BE2C (cell line): ENCODE measurements at regions not wholly inside any gene's neighbourhood (a gene's known extent, or its start where the extent isn't known, plus 50 kb on each side); places are given as distances from the start of the nearest gene placed in this dataset.

Experiments
- DNase-seq: peaks from one replicate; pipeline ENCODE4 v3.0.0-alpha.2; 2020
- H3K27me3 ChIP-seq: fragments of 250-450 bp; sonication (Bioruptor Pico); 2 replicates; pipeline ENCODE4 v1.5.1; 2020; ENCODE audit warnings: mild to moderate bottlenecking
- H3K36me3 ChIP-seq: fragments of 250-450 bp; sonication (Bioruptor Pico); 2 replicates; pipeline ENCODE4 v1.5.1; 2020; ENCODE audit warnings: mild to moderate bottlenecking
- H3K4me1 ChIP-seq: fragments of 250-450 bp; sonication (Bioruptor Pico); 2 replicates; pipeline ENCODE4 v1.5.1; 2020
- H3K4me3 ChIP-seq: 2 replicates; pipeline ENCODE4 v1.5.1; 2011; ENCODE audit warnings: low read depth, low read length
- H3K9me3 ChIP-seq: fragments of 250-450 bp; sonication (Bioruptor Pico); 2 replicates; pipeline ENCODE4 v1.5.1; 2020
- TF ChIP-seq, protein P1 (sequence below): IDR thresholded peaks from 2 replicates; pipeline ENCODE4 v1.5.1; 2012; ENCODE audit warnings: mild to moderate bottlenecking, low read depth, low read length

DNA sequence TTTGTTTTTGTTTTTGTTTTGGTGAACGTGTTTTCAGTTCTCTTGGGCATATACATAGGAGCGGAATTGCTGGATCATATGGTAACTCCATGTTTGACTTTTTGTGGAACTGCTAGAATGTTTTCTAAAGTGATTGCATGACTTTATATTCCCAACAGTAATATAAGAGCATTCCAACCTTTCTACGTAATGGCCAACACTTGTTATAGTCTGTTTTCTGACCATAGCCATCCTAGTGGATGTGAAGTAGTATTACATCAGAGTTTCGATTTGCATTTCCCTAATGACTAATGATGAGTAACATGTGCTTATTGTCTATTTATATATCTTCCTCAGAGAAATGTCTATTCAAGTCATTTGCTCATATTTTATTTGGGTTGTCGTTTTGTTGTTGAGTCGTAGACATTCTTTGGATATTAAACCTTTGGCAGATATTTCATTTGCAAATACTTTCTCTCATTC is 268.7 kb downstream of the AEBP2 start:
- Histone ChIP-seq H3K4me1 (no peaks in the 10 kb centered on the region), H3K27me3 (no peaks in the 10 kb centered on the region), H3K9me3 (no peaks in the 10 kb centered on the region), H3K4me3 (no peak overlapping the region), H3K36me3 (no peaks in the 10 kb centered on the region)
- DNase-seq, result no peak
- TF ChIP-seq, protein P1, sequence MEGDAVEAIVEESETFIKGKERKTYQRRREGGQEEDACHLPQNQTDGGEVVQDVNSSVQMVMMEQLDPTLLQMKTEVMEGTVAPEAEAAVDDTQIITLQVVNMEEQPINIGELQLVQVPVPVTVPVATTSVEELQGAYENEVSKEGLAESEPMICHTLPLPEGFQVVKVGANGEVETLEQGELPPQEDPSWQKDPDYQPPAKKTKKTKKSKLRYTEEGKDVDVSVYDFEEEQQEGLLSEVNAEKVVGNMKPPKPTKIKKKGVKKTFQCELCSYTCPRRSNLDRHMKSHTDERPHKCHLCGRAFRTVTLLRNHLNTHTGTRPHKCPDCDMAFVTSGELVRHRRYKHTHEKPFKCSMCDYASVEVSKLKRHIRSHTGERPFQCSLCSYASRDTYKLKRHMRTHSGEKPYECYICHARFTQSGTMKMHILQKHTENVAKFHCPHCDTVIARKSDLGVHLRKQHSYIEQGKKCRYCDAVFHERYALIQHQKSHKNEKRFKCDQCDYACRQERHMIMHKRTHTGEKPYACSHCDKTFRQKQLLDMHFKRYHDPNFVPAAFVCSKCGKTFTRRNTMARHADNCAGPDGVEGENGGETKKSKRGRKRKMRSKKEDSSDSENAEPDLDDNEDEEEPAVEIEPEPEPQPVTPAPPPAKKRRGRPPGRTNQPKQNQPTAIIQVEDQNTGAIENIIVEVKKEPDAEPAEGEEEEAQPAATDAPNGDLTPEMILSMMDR, result peak; percentile 19; the same call in 1 of the 2 replicates

DNA sequence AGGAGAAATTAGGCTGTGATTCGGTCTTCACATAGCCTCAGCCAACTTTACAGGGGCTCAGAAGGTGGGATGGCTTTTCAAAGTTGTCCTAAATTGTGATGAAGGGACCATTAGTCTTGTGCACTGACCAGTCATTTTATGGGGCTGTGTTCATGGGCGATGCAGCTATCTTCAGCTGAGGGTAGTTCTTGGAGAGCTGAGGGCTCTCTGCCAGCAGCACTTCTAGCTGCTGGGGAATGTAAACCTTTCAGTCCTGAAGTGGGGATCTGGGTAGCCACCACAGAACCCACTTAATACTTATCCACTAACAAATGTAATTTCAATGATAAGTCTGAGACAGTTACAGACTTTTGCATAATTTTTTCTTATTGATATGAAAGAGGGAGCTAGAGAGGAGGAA is 270.6 kb downstream of the AEBP2 start:
- no peak for DNase-seq
- H3K27me3 ChIP-seq, result no peaks in the 10 kb centered on the region
- H3K4me3 ChIP-seq, result no peak overlapping the region
- no peaks in the 10 kb centered on the region for H3K9me3 ChIP-seq
- no peaks in the 10 kb centered on the region for H3K4me1 ChIP-seq
- H3K36me3 ChIP-seq, result no peaks in the 10 kb centered on the region
- TF ChIP-seq, protein P1, result no peak

DNA sequence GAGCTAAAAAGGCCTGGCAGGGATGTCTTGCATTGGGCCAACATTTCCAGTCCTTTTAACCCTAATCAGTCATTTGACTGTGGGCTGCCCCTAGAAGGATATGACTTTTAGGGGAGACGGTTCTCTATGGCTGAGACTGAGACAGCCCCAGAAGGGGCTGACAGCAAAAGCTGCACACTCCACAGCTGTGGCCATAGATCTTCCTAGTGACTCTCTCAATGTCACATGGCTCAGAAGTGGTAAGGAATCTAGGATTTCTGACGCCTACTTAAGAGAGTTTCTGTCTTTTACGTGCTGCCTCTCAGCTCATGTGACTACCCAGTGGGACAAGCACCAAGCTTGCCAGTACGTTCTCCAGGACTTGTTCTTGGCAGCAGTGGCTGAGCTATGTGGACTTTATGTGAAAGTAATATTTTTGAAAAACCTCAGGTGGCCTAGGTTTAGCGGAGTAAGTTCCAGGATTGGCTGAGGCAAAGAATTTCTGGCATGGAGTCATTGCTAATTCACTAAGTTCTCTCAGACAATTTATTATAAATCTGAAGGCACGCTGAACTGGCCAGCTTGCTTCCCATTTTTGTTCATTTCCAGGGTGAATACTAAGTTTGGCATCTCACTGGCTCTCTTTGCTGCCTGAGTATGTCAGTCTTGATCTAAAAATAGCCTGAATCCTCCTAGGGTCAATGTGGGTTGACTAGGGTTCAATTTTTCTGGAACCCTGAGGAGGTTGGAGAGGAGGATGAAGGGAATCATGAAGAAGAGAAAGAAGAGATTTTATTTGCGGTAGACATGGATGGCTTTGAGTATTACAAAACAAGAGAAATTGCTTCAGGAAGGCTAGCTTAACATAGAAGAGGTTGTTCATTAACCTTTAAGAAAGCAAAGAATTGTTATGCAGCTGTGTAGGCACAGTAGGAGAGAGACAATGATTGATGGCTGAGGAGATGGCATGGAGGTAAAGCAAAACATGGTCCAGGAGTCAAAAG is 271.8 kb downstream of the AEBP2 start:
- DNase-seq, result no peak
- Histone ChIP-seq H3K36me3 (no peaks in the 10 kb centered on the region), H3K4me3 (no peak overlapping the region), H3K4me1 (no peaks in the 10 kb centered on the region), H3K9me3 (no peaks in the 10 kb centered on the region), H3K27me3 (no peaks in the 10 kb centered on the region)
- TF ChIP-seq, protein P1, result no peak

DNA sequence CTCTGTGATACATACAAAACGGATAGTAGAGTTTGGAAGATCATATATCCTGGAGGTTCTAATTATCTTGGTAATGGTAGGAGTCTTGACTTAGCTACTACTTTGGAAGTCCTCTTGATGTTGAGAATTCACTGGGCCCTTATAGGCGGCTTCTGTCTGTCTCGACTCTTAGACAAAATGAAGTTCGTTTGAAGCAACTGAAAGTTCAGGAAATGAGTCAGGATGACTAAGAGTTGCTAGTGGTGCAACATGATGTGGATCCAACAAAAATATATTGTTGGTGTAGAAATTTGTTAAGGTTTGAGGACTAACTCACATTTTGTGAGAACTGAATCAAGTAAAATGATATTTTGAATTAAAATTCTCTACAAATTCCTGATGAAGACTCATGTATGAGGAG is 272.7 kb downstream of the AEBP2 start:
- DNase-seq, result no peak
- Histone ChIP-seq H3K4me1 (no peaks in the 10 kb centered on the region), H3K4me3 (no peak overlapping the region), H3K36me3 (no peaks in the 10 kb centered on the region), H3K9me3 (no peaks in the 10 kb centered on the region), H3K27me3 (no peaks in the 10 kb centered on the region)
- TF ChIP-seq, protein P1, result no peak

DNA sequence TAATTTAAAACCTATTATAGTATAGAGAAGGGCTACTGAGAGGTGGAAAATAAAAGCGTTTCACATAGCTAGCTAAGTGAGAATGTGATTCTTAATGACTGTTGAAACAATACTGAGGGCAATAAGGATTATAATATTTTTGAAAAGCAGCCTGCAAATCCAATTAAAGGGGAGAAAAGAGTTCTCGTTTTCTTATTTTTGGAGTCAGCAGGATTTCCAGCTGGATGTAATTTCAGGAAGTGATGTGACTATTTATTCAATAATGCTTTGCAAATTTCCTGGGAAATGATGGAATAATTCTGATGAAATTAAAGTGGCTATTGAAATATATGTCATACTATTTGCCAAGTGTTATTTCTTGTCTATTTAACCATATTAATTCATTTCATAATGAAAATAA is 279.1 kb downstream of the AEBP2 start:
- no peak overlapping the region for H3K4me3 ChIP-seq
- TF ChIP-seq, protein P1, result no peak
- no peaks in the 10 kb centered on the region for H3K4me1 ChIP-seq
- no peak for DNase-seq
- H3K9me3 ChIP-seq, result no peaks in the 10 kb centered on the region
- H3K36me3 ChIP-seq, result no peaks in the 10 kb centered on the region
- H3K27me3 ChIP-seq, result no peaks in the 10 kb centered on the region

DNA sequence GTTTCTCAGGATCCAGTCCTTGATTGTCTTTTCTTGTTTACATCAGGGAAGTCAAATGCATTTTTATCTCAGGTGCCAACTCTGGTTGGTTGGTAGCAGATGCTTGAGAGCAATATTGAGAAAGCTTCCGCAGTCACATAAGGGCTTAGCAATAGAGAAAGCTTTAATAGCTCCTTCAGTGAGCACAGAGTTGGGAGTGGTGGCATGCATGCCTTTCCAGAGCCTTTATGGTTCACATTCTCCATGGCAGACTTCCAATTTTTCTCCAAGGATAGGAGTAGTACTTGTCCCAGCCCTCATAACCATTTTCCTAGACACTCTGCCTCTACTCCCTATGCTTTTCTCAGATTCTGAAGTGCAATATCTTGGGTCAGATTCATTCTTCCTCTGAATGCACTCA is 280.4 kb downstream of the AEBP2 start:
- H3K27me3 ChIP-seq, result no peaks in the 10 kb centered on the region
- no peak for DNase-seq
- TF ChIP-seq, protein P1, result no peak
- no peaks in the 10 kb centered on the region for H3K9me3 ChIP-seq
- H3K36me3 ChIP-seq, result no peaks in the 10 kb centered on the region
- no peaks in the 10 kb centered on the region for H3K4me1 ChIP-seq
- no peak overlapping the region for H3K4me3 ChIP-seq
